ENCODE measurements at regions not wholly inside any gene's neighbourhood (a gene's known extent, or its start where the extent isn't known, plus 50 kb on each side); places are given as distances from the start of the nearest gene placed in this dataset.

GRCh38 chr3:161156936-161157335 is 51.8 kb upstream of the B3GALNT1 start:
- no peak for TF ChIP-seq CTCF (IDR thresholded peaks at IDR 0.05)
- intact Hi-C loops (cut with DNase I, micrococcal nuclease): no loop called here
- H3K36me3 Mint-ChIP-seq (ENCODE audit: low read depth): no peaks in the 10 kb centered on the region
- H3K4me1 Mint-ChIP-seq (ENCODE audit: low read depth): no peaks in the 10 kb centered on the region
- Histone ChIP-seq H3K9me3 (ENCODE audit: control insufficient read depth in 1 of 2, insufficient read depth in 1 of 2, low read length in 2 of 2) (peaks cover 0 to 5% of the 10 kb centered on the region in 2 experiments), H3K36me3 (ENCODE audit: insufficient read depth, low read length) (no peaks in the 10 kb centered on the region), H3K27ac (ENCODE audit: low read depth in 1 of 2, low read length in 2 of 2) (no peak overlapping the region), H3K4me1 (ENCODE audit: insufficient read depth, low read length) (no peaks in the 10 kb centered on the region), H3K27me3 (ENCODE audit: control insufficient read depth in 1 of 2, insufficient read depth in 2 of 2, low read length in 2 of 2) (peaks cover 0 to 7% of the 10 kb centered on the region in 2 experiments), H3K4me3 (ENCODE audit: low read length) (no peak overlapping the region)
- H3K27me3 Mint-ChIP-seq: no peaks in the 10 kb centered on the region
- ChIA-PET POLR2A (no interaction called here), CTCF (interaction anchor here (1.1 kb wide), 1 partner anchor 21 kb away, joined by 3 read pairs; no protein-coding TSS in a partner anchor)
- ATAC-seq (ENCODE audit: poor library complexity) (no peak), DNase-seq (no peak)
- no peaks in the 10 kb centered on the region for H3K9me3 Mint-ChIP-seq
- no peak overlapping the region for H3K27ac Mint-ChIP-seq
- no peak overlapping the region for H3K4me3 Mint-ChIP-seq

- H3K36me3 Mint-ChIP-seq (ENCODE audit: low read depth): no peaks in the 10 kb centered on the region
- no peak overlapping the region for H3K27ac Mint-ChIP-seq
- no peaks in the 10 kb centered on the region for H3K4me1 Mint-ChIP-seq (ENCODE audit: low read depth)
- Histone ChIP-seq H3K27me3 (ENCODE audit: control insufficient read depth in 1 of 2, insufficient read depth in 2 of 2, low read length in 2 of 2) (no peaks in the 10 kb centered on the region), H3K4me1 (ENCODE audit: insufficient read depth, low read length) (no peaks in the 10 kb centered on the region), H3K4me3 (ENCODE audit: low read length) (no peak overlapping the region), H3K36me3 (ENCODE audit: insufficient read depth, low read length) (no peaks in the 10 kb centered on the region), H3K27ac (ENCODE audit: low read depth in 1 of 2, low read length in 2 of 2) (no peak overlapping the region), H3K9me3 (ENCODE audit: control insufficient read depth in 1 of 2, insufficient read depth in 1 of 2, low read length in 2 of 2) (peaks cover 0 to 10% of the 10 kb centered on the region in 2 experiments)
- no peaks in the 10 kb centered on the region for H3K27me3 Mint-ChIP-seq
- CTCF ChIA-PET: no interaction called here
- intact Hi-C loops (cut with DNase I, micrococcal nuclease): no loop called here
- H3K4me3 Mint-ChIP-seq: no peak overlapping the region
- POLR2A ChIA-PET: no interaction called here
- ATAC-seq (ENCODE audit: poor library complexity) (no peak), DNase-seq (no peak)
- no peak for TF ChIP-seq CTCF (IDR thresholded peaks at IDR 0.05)
- H3K9me3 Mint-ChIP-seq: peaks cover 11% of the 10 kb centered on the region
These were observed 56.5 kb upstream of the B3GALNT1 start for GRCh38 chr3:161161603-161162002.

- no peak overlapping the region for H3K27ac Mint-ChIP-seq
- H3K36me3 Mint-ChIP-seq (ENCODE audit: low read depth): no peaks in the 10 kb centered on the region
- DNase-seq (no peak), ATAC-seq (ENCODE audit: poor library complexity) (no peak)
- ChIA-PET POLR2A (no interaction called here), CTCF (no interaction called here)
- no peaks in the 10 kb centered on the region for H3K27me3 Mint-ChIP-seq
- H3K9me3 Mint-ChIP-seq: peaks cover 11% of the 10 kb centered on the region
- Histone ChIP-seq H3K9me3 (ENCODE audit: control insufficient read depth in 1 of 2, insufficient read depth in 1 of 2, low read length in 2 of 2) (peaks cover 0 to 10% of the 10 kb centered on the region in 2 experiments), H3K4me3 (ENCODE audit: low read length) (no peak overlapping the region), H3K36me3 (ENCODE audit: insufficient read depth, low read length) (no peaks in the 10 kb centered on the region), H3K27me3 (ENCODE audit: control insufficient read depth in 1 of 2, insufficient read depth in 2 of 2, low read length in 2 of 2) (no peaks in the 10 kb centered on the region), H3K4me1 (ENCODE audit: insufficient read depth, low read length) (no peaks in the 10 kb centered on the region), H3K27ac (ENCODE audit: low read depth in 1 of 2, low read length in 2 of 2) (no peak overlapping the region)
- no peak overlapping the region for H3K4me3 Mint-ChIP-seq
- no peak for TF ChIP-seq CTCF (IDR thresholded peaks at IDR 0.05)
- intact Hi-C loops (cut with DNase I, micrococcal nuclease): no loop called here
- no peaks in the 10 kb centered on the region for H3K4me1 Mint-ChIP-seq (ENCODE audit: low read depth)
These were observed 57.8 kb upstream of the NMD3 start for GRCh38 chr3:161163297-161163696.

Data from CD4-positive, alpha-beta T cell (primary cell).